T-helper 1 cell treated with Interleukin-12 subunit alpha and Interleukin-12 subunit beta and Interleukin-4 antibody, amounts not matched to agents 30 μg/mL and 1 μg/mL, for 36 hours (primary cell): ENCODE measurements at regions not wholly inside any gene's neighbourhood (a gene's known extent, or its start where the extent isn't known, plus 50 kb on each side); places are given as distances from the start of the nearest gene placed in this dataset.

ENCODE experiments used
- H3K27ac Mint-ChIP-seq: one replicate; pipeline ENCODE4 v1.8.0; 2021; ENCODE audit warnings: mild to moderate bottlenecking, mixed read lengths
- H3K27me3 Mint-ChIP-seq: one replicate; pipeline ENCODE4 v1.8.0; 2021; ENCODE audit warnings: low read depth, mixed read lengths
- H3K36me3 Mint-ChIP-seq: one replicate; pipeline ENCODE4 v1.8.0; 2021; ENCODE audit warnings: low read depth, mixed read lengths
- H3K4me1 Mint-ChIP-seq: one replicate; pipeline ENCODE4 v1.8.0; 2021; ENCODE audit warnings: low read depth, mixed read lengths
- H3K4me3 Mint-ChIP-seq: one replicate; pipeline ENCODE4 v1.8.0; 2021; ENCODE audit warnings: mild to moderate bottlenecking, moderate library complexity, mixed read lengths
- H3K9me3 Mint-ChIP-seq: one replicate; pipeline ENCODE4 v1.8.0; 2021; ENCODE audit warnings: mixed read lengths

- no peak overlapping the region for H3K4me3 Mint-ChIP-seq
- H3K4me1 Mint-ChIP-seq = peaks cover 4% of the 10 kb centered on the region
- peaks cover 8% of the 10 kb centered on the region for H3K27me3 Mint-ChIP-seq
- peak overlapping the region; percentile 70 for H3K27ac Mint-ChIP-seq
- no peaks in the 10 kb centered on the region for H3K9me3 Mint-ChIP-seq
- no peaks in the 10 kb centered on the region for H3K36me3 Mint-ChIP-seq
Observed at GRCh38 chr12:66964629-66965028, 285.8 kb upstream of the GRIP1 start.

- H3K27me3 Mint-ChIP-seq = peaks cover 8% of the 10 kb centered on the region
- no peaks in the 10 kb centered on the region for H3K9me3 Mint-ChIP-seq
- no peak overlapping the region for H3K27ac Mint-ChIP-seq
- H3K36me3 Mint-ChIP-seq = no peaks in the 10 kb centered on the region
- H3K4me1 Mint-ChIP-seq = peaks cover 4% of the 10 kb centered on the region
- no peak overlapping the region for H3K4me3 Mint-ChIP-seq
Observed at GRCh38 chr12:66965621-66966020, 286.7 kb upstream of the GRIP1 start.

GRCh38 chr12:66971816-66972215 is 292.9 kb upstream of the GRIP1 start:
- Mint-ChIP-seq H3K9me3 (peaks cover 3% of the 10 kb centered on the region), H3K4me1 (no peaks in the 10 kb centered on the region), H3K36me3 (no peaks in the 10 kb centered on the region), H3K4me3 (no peak overlapping the region), H3K27ac (no peak overlapping the region), H3K27me3 (peaks cover 13% of the 10 kb centered on the region)

GRCh38 chr12:66976526-66976925 is 292.6 kb upstream of the CAND1 start:
- no peak overlapping the region for H3K4me3 Mint-ChIP-seq
- peaks cover 13% of the 10 kb centered on the region for H3K27me3 Mint-ChIP-seq
- peaks cover 3% of the 10 kb centered on the region for H3K9me3 Mint-ChIP-seq
- H3K4me1 Mint-ChIP-seq = no peaks in the 10 kb centered on the region
- no peaks in the 10 kb centered on the region for H3K36me3 Mint-ChIP-seq
- no peak overlapping the region for H3K27ac Mint-ChIP-seq

- no peaks in the 10 kb centered on the region for H3K4me1 Mint-ChIP-seq
- peaks cover 13% of the 10 kb centered on the region for H3K27me3 Mint-ChIP-seq
Observed at GRCh38 chr12:66978802-66979201, 290.4 kb upstream of the CAND1 start.

GRCh38 chr12:66979251-66979650 is 289.9 kb upstream of the CAND1 start:
- peaks cover 15% of the 10 kb centered on the region for H3K27me3 Mint-ChIP-seq

More at GRCh38 chr12:66978802-66979201, 290.4 kb upstream of the CAND1 start:
- Mint-ChIP-seq H3K27ac (no peak overlapping the region), H3K9me3 (peaks cover 3% of the 10 kb centered on the region), H3K36me3 (no peaks in the 10 kb centered on the region), H3K4me3 (no peak overlapping the region)

GRCh38 chr12:66984077-66984476 is 285.1 kb upstream of the CAND1 start:
- no peaks in the 10 kb centered on the region for H3K9me3 Mint-ChIP-seq

More at GRCh38 chr12:66979251-66979650, 289.9 kb upstream of the CAND1 start:
- peaks cover under 1% of the 10 kb centered on the region for H3K9me3 Mint-ChIP-seq
- no peaks in the 10 kb centered on the region for H3K4me1 Mint-ChIP-seq
- no peaks in the 10 kb centered on the region for H3K36me3 Mint-ChIP-seq
- no peak overlapping the region for H3K27ac Mint-ChIP-seq
- H3K4me3 Mint-ChIP-seq = no peak overlapping the region

GRCh38 chr12:66984962-66985361 is 284.2 kb upstream of the CAND1 start:
- Mint-ChIP-seq H3K4me3 (no peak overlapping the region), H3K36me3 (no peaks in the 10 kb centered on the region), H3K9me3 (no peaks in the 10 kb centered on the region), H3K27me3 (peaks cover 9% of the 10 kb centered on the region), H3K27ac (no peak overlapping the region), H3K4me1 (no peaks in the 10 kb centered on the region)

More at GRCh38 chr12:66984077-66984476, 285.1 kb upstream of the CAND1 start:
- Mint-ChIP-seq H3K27ac (no peak overlapping the region), H3K4me1 (no peaks in the 10 kb centered on the region), H3K36me3 (no peaks in the 10 kb centered on the region), H3K4me3 (no peak overlapping the region), H3K27me3 (peaks cover 9% of the 10 kb centered on the region)

GRCh38 chr12:66999141-66999540 is 270.0 kb upstream of the CAND1 start:
- no peak overlapping the region for H3K4me3 Mint-ChIP-seq
- H3K9me3 Mint-ChIP-seq = no peaks in the 10 kb centered on the region
- no peaks in the 10 kb centered on the region for H3K36me3 Mint-ChIP-seq
- H3K27me3 Mint-ChIP-seq = no peaks in the 10 kb centered on the region
- H3K27ac Mint-ChIP-seq = no peak overlapping the region
- no peaks in the 10 kb centered on the region for H3K4me1 Mint-ChIP-seq

- Mint-ChIP-seq H3K9me3 (no peaks in the 10 kb centered on the region), H3K4me3 (no peak overlapping the region), H3K27me3 (no peaks in the 10 kb centered on the region), H3K27ac (no peak overlapping the region), H3K36me3 (no peaks in the 10 kb centered on the region), H3K4me1 (no peaks in the 10 kb centered on the region)
Observed at GRCh38 chr12:67001251-67001650, 267.9 kb upstream of the CAND1 start.

- Mint-ChIP-seq H3K36me3 (no peaks in the 10 kb centered on the region), H3K27ac (no peak overlapping the region), H3K27me3 (no peaks in the 10 kb centered on the region), H3K9me3 (no peaks in the 10 kb centered on the region), H3K4me3 (no peak overlapping the region), H3K4me1 (no peaks in the 10 kb centered on the region)
Observed at GRCh38 chr12:67002720-67003119, 266.4 kb upstream of the CAND1 start.

- Mint-ChIP-seq H3K36me3 (no peaks in the 10 kb centered on the region), H3K9me3 (no peaks in the 10 kb centered on the region), H3K27ac (no peak overlapping the region), H3K4me1 (no peaks in the 10 kb centered on the region), H3K27me3 (no peaks in the 10 kb centered on the region), H3K4me3 (no peak overlapping the region)
Observed at GRCh38 chr12:67006610-67007009, 262.5 kb upstream of the CAND1 start.

GRCh38 chr12:67014642-67015041 is 254.5 kb upstream of the CAND1 start:
- Mint-ChIP-seq H3K36me3 (no peaks in the 10 kb centered on the region), H3K27me3 (no peaks in the 10 kb centered on the region), H3K4me3 (no peak overlapping the region), H3K9me3 (no peaks in the 10 kb centered on the region), H3K27ac (no peak overlapping the region), H3K4me1 (no peaks in the 10 kb centered on the region)

GRCh38 chr12:67018105-67018504 is 251.1 kb upstream of the CAND1 start:
- Mint-ChIP-seq H3K36me3 (no peaks in the 10 kb centered on the region), H3K27ac (no peak overlapping the region), H3K4me1 (no peaks in the 10 kb centered on the region), H3K4me3 (no peak overlapping the region), H3K9me3 (no peaks in the 10 kb centered on the region), H3K27me3 (no peaks in the 10 kb centered on the region)

- Mint-ChIP-seq H3K27me3 (peaks cover 7% of the 10 kb centered on the region), H3K9me3 (no peaks in the 10 kb centered on the region), H3K36me3 (no peaks in the 10 kb centered on the region), H3K4me1 (no peaks in the 10 kb centered on the region), H3K27ac (no peak overlapping the region), H3K4me3 (no peak overlapping the region)
Observed at GRCh38 chr12:67019070-67019469, 250.1 kb upstream of the CAND1 start.

GRCh38 chr12:67025543-67026114 is 243.5 kb upstream of the CAND1 start:
- H3K27me3 Mint-ChIP-seq = peaks cover 8% of the 10 kb centered on the region
- no peak overlapping the region for H3K27ac Mint-ChIP-seq
- H3K9me3 Mint-ChIP-seq = no peaks in the 10 kb centered on the region
- no peak overlapping the region for H3K4me3 Mint-ChIP-seq
- no peaks in the 10 kb centered on the region for H3K36me3 Mint-ChIP-seq
- no peaks in the 10 kb centered on the region for H3K4me1 Mint-ChIP-seq
